GM12873 (cell line): ENCODE measurements at regions not wholly inside any gene's neighbourhood (a gene's known extent, or its start where the extent isn't known, plus 50 kb on each side); places are given as distances from the start of the nearest gene placed in this dataset.

ENCODE experiments used
- TF ChIP-seq, protein P1 (sequence below): IDR thresholded peaks from 2 replicates; pipeline ENCODE4 v1.5.1; 2012; ENCODE audit warnings: low read depth, mild to moderate bottlenecking, moderate library complexity, low read length, control low read depth; ENCODE audit not compliant: insufficient read depth; ENCODE audit errors: missing control alignments

DNA sequence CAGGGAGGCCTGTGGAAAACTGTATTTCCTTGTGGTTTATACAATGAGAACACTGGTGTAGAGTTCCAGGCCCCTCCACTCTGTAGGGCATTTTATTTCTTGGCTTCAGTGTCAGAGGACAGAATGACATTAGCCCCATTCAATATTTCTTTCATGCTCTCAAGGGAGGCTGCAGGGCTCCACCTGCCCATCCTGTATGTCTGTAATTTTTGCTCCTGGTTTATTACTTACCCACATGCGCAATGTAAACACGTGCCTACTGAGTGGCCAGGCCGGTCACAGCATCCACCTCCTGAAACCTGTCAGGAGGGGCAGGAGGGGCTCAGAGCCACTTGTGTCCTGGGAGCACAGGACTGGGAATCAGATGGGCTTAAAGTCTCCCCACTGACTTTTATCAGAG is 82.4 kb downstream of the GADD45G start:
- TF ChIP-seq, protein P1, sequence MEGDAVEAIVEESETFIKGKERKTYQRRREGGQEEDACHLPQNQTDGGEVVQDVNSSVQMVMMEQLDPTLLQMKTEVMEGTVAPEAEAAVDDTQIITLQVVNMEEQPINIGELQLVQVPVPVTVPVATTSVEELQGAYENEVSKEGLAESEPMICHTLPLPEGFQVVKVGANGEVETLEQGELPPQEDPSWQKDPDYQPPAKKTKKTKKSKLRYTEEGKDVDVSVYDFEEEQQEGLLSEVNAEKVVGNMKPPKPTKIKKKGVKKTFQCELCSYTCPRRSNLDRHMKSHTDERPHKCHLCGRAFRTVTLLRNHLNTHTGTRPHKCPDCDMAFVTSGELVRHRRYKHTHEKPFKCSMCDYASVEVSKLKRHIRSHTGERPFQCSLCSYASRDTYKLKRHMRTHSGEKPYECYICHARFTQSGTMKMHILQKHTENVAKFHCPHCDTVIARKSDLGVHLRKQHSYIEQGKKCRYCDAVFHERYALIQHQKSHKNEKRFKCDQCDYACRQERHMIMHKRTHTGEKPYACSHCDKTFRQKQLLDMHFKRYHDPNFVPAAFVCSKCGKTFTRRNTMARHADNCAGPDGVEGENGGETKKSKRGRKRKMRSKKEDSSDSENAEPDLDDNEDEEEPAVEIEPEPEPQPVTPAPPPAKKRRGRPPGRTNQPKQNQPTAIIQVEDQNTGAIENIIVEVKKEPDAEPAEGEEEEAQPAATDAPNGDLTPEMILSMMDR = no peak

DNA sequence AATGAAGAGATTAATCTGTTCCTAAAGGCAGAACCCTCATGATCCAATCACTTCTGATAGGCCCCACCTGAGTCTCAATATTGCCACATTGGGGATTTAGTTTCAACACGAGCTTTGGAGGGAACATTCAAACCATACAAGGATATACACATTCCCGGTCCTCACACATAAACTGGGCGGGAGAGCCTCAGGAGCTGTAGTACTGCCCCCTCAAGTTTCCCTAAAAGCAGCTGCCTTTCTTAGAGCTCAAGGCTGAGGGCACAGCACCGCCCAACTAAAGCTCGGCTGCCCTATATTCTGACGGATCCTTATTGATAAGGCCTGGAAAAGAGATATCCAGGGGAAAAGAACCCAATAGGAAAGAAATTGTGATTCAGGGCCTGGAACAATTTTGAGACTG is 83.0 kb downstream of the GADD45G start:
- TF ChIP-seq, protein P1 = no peak

DNA sequence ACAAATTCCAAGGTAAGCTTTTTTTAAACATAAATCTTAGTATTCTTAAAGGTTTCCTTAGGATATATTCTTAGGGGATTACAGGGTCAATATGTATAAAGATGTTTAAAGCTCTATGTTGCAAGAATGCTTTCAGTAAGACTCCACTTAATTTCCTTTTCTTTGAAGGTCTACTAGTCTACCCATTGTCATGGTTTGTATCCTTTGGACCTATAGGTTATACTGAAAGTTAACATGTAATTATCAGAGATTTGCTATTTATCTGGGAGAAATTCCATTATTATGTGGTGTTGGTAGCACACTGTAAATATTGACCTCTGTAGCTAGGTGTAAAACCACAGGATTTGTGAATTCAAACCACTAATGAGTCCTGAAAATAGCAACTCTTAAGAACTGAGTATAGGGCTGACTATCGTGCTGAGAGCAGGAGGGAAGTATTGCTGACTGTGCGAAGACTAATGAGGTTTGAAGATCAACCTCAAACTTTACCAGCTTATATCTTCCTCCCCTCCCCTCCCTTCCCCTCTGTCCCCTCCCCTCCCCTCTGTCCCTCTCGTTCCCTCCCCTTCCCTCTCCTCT is 85.6 kb downstream of the GADD45G start:
- TF ChIP-seq, protein P1 = no peak

DNA sequence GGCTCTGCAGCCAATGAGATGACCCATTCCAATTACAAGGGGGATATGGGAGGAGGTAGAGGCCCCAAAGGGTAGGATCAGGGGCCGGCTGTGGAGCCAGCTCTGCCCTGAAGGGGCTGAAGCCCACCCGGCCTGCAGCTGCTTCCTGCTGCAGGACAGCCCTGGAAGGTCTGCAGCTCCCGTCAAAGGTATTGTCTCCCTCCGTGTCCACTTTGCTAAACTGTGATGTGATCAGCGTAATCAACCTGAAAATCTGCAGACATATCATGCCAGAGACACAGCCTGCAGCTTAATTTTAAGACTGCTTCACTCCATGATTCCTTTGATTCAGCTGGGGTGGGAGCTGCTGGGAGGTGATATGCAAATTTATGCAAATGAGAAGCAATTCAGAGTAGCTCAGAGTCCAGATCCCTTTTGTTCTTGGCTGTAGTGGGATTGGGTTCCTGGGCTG is 90.7 kb downstream of the GADD45G start:
- TF ChIP-seq, protein P1 = no peak

DNA sequence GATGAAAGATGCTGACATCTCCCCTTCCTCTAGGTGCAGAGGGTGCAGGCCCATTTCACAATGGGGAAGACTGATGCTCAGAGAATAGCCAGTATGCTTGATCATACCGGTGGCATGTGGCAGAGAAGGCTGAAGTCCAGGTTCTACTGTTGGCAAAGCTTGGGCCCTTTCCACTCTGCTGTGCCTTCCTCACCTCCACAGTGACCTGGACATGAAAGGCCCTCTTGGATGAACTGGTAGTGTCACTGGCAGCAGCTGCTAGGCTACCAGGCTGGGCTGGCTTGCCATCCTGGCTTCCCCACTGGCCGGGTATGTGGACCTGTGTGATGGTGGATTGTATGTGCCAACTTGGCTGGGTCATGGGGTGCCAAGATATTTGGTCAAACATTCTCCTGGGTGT is 92.0 kb downstream of the GADD45G start:
- TF ChIP-seq, protein P1 = no peak

DNA sequence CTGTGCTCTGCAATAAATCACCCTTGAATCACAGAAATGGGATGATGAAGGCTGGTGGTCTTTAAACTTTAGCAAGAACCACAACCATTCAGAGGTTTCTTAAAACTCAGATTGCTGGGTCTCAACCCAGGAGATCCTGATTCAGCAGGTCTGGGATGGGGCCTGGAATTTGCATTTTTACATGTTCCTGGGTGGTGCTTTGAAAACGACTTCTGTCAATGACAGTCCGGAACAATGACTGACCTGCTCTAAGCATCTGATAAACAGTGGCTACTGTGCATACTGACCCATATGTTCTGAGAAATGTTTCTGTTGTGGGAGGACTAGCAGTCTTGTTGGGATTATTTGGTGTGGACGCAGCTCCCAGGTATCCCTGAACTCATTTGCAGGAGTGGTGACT is 92.7 kb downstream of the GADD45G start:
- TF ChIP-seq, protein P1 = no peak

DNA sequence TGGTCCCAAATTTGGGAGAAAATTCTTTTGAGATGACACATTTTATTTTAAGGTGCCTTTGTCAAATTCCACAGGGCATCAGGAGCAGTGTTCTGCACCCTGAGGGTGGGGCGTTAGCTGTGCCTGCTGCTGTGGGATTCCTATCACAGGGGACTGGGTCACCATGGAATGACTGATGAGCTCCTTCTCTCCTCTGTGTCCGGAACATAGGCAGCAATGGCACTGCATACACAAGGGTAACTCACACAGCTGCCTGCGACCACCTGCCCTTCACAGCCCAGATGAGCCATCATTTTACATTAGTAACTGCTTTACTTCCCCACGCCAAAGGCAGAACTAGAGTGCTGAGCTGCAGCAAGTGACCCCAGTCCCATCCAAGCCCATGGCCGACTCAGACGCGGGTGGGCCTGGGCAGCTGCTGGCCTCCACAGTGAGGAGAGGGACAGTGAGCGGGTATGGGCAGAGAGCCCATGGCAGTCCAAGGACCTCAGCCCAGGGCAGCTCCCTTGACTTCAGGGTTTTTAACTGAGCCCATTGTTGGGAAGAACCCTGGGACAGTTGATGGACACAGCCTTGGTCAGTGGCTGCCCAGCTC is 93.7 kb downstream of the GADD45G start:
- TF ChIP-seq, protein P1 = no peak

DNA sequence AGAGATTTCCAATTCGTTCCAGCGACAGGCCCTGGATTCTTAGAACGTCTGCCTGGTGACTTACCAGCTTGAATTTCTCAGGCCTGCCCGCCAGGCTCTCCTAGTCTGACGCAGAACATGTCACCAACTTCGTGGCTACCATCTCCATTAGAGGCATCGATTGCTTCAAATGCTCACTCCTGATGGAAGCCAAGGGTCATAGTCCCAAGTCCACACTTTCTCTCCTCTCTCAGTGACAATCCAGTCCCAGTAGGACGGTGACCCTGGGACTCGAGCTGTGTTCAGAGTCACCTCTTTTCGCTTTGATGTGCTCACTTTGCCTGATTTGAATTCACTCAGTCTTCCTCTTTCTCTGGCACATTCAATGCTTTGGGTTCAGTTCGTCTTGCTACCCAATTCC is 94.8 kb downstream of the GADD45G start:
- TF ChIP-seq, protein P1 = no peak
